Activated naive CD4-positive, alpha-beta T cell treated with anti-CD3 and anti-CD28 coated beads, Interleukin-2, amount 50 U/mL, for 72 hours (primary cell): ENCODE measurements at regions not wholly inside any gene's neighbourhood (a gene's known extent, or its start where the extent isn't known, plus 50 kb on each side); places are given as distances from the start of the nearest gene placed in this dataset.

Experiments used
- ATAC-seq, 2 donors: fragments of 150-1000 bp; cut with Tn5 transposase; 2 replicates each; pipeline ENCODE4 v1.10.0; 2021; ENCODE audit warnings: mild to moderate bottlenecking in 2 of 2, moderate library complexity in 2 of 2
- DNase-seq, 2 donors: peaks; one replicate each; pipeline ENCODE4 v3.0.0; 2021 to 2022; ENCODE audit warnings: low spot score in 2 of 2
- H3K27ac Mint-ChIP-seq, 2 donors: one replicate each; pipeline ENCODE4 v1.8.0; 2022; ENCODE audit warnings: mild to moderate bottlenecking in 2 of 2, mixed read lengths in 2 of 2
- H3K36me3 Mint-ChIP-seq, 2 donors: one replicate each; pipeline ENCODE4 v1.8.0; 2022; ENCODE audit warnings: mixed read lengths in 2 of 2
- H3K9me3 Mint-ChIP-seq, 2 donors: one replicate each; pipeline ENCODE4 v1.8.0; 2022; ENCODE audit warnings: mixed read lengths in 2 of 2

GRCh38 chr14:71588028-71588427, 344.2 kb upstream of the RGS6 start:
- H3K27ac Mint-ChIP-seq, result peak overlapping the region in 1 of 2 donors; percentile 62
- ATAC-seq (no peak), DNase-seq (no peak)
- peaks cover 0 to 8% of the 10 kb centered on the region in 2 donors for H3K9me3 Mint-ChIP-seq
- H3K36me3 Mint-ChIP-seq, result peaks cover 18 to 22% of the 10 kb centered on the region in 2 donors

DNA sequence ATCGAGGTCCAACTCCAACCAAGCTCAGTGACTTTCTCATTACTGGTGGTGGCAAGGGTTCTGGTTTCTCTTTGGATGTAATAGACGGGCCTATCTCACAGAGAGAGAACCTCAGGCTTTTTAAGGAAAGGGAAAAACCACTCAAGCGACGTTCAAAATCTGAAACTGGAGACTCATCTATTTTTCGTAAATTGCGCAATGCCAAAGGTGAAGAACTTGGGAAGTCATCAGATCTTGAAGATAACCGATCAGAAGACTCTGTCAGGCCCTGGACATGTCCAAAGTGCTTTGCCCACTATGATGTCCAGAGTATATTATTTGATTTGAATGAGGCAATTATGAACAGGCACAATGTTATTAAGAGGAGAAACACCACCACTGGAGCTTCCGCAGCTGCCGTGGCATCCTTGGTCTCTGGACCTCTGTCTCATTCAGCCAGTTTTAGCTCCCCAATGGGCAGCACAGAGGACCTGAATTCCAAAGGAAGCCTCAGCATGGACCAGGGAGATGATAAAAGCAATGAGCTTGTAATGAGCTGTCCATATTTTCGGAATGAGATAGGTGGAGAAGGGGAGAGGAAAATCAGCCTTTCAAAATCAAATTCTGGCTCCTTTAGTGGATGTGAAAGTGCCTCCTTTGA, 343.5 kb upstream of the RGS6 start:
- H3K36me3 Mint-ChIP-seq, result peaks cover 15 to 22% of the 10 kb centered on the region in 2 donors
- ATAC-seq (no peak), DNase-seq (no peak)
- peaks cover 0 to 7% of the 10 kb centered on the region in 2 donors for H3K9me3 Mint-ChIP-seq
- H3K27ac Mint-ChIP-seq, result peak overlapping the region in 1 of 2 donors; percentile 62

DNA sequence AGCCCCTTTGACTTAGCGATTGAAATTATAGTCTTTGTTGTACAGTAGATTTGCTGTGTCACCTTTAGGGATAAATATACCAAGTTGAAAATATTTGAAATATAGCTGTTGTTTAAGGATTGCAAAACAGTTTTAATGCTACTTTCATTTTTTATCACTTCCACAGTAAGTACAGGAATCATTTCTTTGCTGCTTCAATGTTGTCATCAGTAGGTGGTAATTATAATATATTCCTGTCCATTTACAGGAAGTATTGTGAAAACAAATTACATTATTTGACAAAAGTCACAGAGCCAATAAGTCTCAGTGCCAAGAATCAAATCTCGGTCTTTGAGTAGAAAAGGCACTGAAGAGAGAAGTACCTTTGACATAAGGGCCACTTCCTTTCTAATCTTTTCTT, 342.6 kb upstream of the RGS6 start:
- Mint-ChIP-seq H3K27ac (no peak overlapping the region), H3K9me3 (no peaks in the 10 kb centered on the region), H3K36me3 (peaks cover 13 to 18% of the 10 kb centered on the region in 2 donors)
- no peak for DNase-seq
- ATAC-seq, result no peak

- no peak for DNase-seq
- no peaks in the 10 kb centered on the region for H3K9me3 Mint-ChIP-seq
- ATAC-seq, result no peak
Observed at GRCh38 chr14:71590131-71590530, 342.1 kb upstream of the RGS6 start.

GRCh38 chr14:71591231-71591630, 341.0 kb upstream of the RGS6 start:
- peaks cover 13 to 25% of the 10 kb centered on the region in 2 donors for H3K36me3 Mint-ChIP-seq

More at GRCh38 chr14:71590131-71590530, 342.1 kb upstream of the RGS6 start:
- peaks cover 13 to 17% of the 10 kb centered on the region in 2 donors for H3K36me3 Mint-ChIP-seq
- no peak overlapping the region for H3K27ac Mint-ChIP-seq

GRCh38 chr14:71591929-71592328, 340.3 kb upstream of the RGS6 start:
- H3K9me3 Mint-ChIP-seq, result no peaks in the 10 kb centered on the region
- DNase-seq, result no peak
- ATAC-seq, result peak; percentile 87 to 95
- peak overlapping the region; percentile 5 to 48 for H3K27ac Mint-ChIP-seq
- H3K36me3 Mint-ChIP-seq, result peaks cover 13 to 28% of the 10 kb centered on the region in 2 donors

More at GRCh38 chr14:71591231-71591630, 341.0 kb upstream of the RGS6 start:
- DNase-seq (no peak), ATAC-seq (no peak)
- Mint-ChIP-seq H3K9me3 (no peaks in the 10 kb centered on the region), H3K27ac (no peak overlapping the region)

DNA sequence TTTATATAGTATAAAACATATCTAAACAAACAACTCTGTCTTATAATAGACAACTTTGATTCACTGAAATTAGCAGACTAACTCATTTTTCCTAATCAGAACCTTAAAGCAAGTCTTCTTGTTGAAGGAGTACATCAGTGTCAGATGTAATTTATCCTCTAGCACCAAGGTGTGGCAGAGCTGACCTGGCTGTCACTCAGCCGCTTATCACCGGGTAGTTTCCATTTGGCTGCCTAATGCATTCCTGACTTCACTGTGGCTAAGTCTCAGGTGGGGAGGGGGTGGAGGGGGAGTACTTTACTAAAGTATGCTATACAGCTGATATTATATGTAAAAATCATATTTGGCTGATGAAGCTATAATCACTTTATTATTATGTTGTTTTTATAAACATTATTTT, 339.9 kb upstream of the RGS6 start:
- ATAC-seq, result no peak
- DNase-seq, result no peak
- Mint-ChIP-seq H3K9me3 (no peaks in the 10 kb centered on the region), H3K36me3 (peaks cover 13 to 31% of the 10 kb centered on the region in 2 donors), H3K27ac (no peak overlapping the region)

GRCh38 chr14:71593966-71594365, 338.3 kb upstream of the RGS6 start:
- DNase-seq (no peak), ATAC-seq (no peak)
- Mint-ChIP-seq H3K27ac (no peak overlapping the region), H3K36me3 (peaks cover 8 to 25% of the 10 kb centered on the region in 2 donors), H3K9me3 (no peaks in the 10 kb centered on the region)

DNA sequence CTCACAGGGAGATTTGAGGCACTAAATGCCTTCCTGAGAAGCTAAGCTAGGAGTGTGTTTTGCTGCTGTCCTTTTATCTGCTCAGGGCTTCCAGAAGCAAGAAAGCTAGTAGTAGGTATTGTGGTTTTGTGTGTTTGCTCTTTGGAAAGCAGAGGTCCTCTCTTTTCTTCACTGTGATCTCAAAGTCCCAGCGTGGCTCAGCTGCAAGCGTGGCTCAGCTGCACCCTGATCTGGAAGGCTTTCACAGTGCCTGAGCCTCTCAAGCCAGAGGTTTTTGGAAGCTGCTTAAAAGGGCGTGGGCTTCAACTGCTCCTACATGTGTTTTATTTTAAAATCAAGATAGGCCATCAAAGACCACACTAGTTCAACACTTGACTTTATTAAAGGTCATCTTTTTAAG, 337.4 kb upstream of the RGS6 start:
- H3K27ac Mint-ChIP-seq, result peak overlapping the region in 1 of 2 donors; percentile 16
- ATAC-seq, result peak; percentile 23 to 52
- no peaks in the 10 kb centered on the region for H3K9me3 Mint-ChIP-seq
- peaks cover 9 to 29% of the 10 kb centered on the region in 2 donors for H3K36me3 Mint-ChIP-seq
- DNase-seq, result no peak

- H3K9me3 Mint-ChIP-seq, result peaks cover 6% of the 10 kb centered on the region in 2 donors
- H3K36me3 Mint-ChIP-seq, result peaks cover 15 to 35% of the 10 kb centered on the region in 2 donors
- DNase-seq, result no peak
- no peak for ATAC-seq
- H3K27ac Mint-ChIP-seq, result peak overlapping the region; percentile 16 to 58
Observed at GRCh38 chr14:71595441-71595840, 336.8 kb upstream of the RGS6 start.

DNA sequence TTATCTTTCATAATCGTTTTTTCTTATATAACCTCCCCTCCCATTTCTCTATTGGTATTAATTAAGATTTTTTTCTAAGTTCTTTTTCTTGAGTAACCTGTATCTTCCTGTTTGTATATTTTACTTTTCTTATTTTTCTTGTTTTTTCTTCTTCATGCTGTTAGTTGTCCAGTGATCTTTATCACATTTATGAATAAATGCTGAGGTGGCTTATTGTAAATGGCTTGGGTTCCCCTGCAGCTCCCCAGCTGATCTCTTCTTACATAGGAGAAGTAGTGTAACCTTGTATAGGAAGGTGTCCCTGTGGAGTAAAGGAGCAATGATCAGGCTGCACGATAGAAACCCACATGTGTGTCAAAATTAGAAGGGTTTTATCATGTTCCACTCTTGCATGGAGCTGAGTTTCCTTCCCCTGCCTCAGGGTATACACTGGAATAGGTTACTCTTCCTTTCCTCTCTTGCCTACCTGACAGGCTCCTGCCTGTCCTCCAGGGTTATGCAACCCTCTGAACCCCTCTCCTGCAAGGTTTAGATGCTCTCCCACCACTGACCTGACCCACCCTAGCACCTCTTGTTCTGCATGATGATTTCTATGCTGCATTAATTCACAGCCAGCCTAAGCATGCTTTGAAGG, 334.8 kb upstream of the RGS6 start:
- Mint-ChIP-seq H3K9me3 (peaks cover 15 to 21% of the 10 kb centered on the region in 2 donors), H3K36me3 (peaks cover 31 to 53% of the 10 kb centered on the region in 2 donors), H3K27ac (no peak overlapping the region)
- no peak for DNase-seq
- no peak for ATAC-seq

GRCh38 chr14:71597955-71598660, 334.1 kb upstream of the RGS6 start:
- Mint-ChIP-seq H3K27ac (peak overlapping the region in 1 of 2 donors; percentile 26), H3K36me3 (peaks cover 31 to 60% of the 10 kb centered on the region in 2 donors)

DNA sequence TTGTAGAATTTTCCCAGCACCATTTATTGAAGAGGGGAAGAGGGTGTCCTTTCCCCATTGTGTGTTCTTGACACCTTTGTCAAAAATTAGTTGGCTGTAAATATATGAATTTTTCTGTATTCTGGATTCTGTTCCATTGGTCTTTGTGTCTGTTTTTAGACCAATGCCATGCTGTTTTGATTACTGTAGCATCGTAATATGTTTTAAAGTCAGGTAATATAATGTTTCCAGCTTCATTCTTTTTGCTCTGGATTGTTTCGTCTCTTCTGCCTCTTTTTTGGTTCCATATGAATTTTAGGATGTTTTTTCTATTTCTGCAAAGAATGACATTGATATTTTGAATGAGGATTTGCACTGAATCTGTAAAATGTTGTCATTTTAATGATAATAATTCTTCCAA, 331.9 kb upstream of the RGS6 start:
- peaks cover 33 to 69% of the 10 kb centered on the region in 2 donors for H3K36me3 Mint-ChIP-seq
- DNase-seq (no peak), ATAC-seq (no peak)
- H3K27ac Mint-ChIP-seq, result peak overlapping the region in 1 of 2 donors; percentile 11
- H3K9me3 Mint-ChIP-seq, result peaks cover 15 to 25% of the 10 kb centered on the region in 2 donors

More at GRCh38 chr14:71597955-71598660, 334.1 kb upstream of the RGS6 start:
- DNase-seq, result no peak
- peaks cover 15 to 21% of the 10 kb centered on the region in 2 donors for H3K9me3 Mint-ChIP-seq
- peak; percentile 65 to 77 for ATAC-seq

- H3K36me3 Mint-ChIP-seq, result peaks cover 38 to 65% of the 10 kb centered on the region in 2 donors
- peaks cover 15 to 34% of the 10 kb centered on the region in 2 donors for H3K9me3 Mint-ChIP-seq
- DNase-seq (no peak), ATAC-seq (no peak)
- H3K27ac Mint-ChIP-seq, result no peak overlapping the region
Observed at GRCh38 chr14:71602524-71602923, 329.7 kb upstream of the RGS6 start.

- Mint-ChIP-seq H3K27ac (no peak overlapping the region), H3K9me3 (peaks cover 15 to 34% of the 10 kb centered on the region in 2 donors), H3K36me3 (peaks cover 30 to 58% of the 10 kb centered on the region in 2 donors)
- ATAC-seq, result no peak
- no peak for DNase-seq
Observed at GRCh38 chr14:71604231-71604630, 328.0 kb upstream of the RGS6 start.

- H3K27ac Mint-ChIP-seq, result peak overlapping the region; percentile 46 to 68
- DNase-seq (no peak), ATAC-seq (peak in 1 of 2 donors; percentile 61)
- peaks cover 5 to 21% of the 10 kb centered on the region in 2 donors for H3K9me3 Mint-ChIP-seq
- peaks cover 17 to 42% of the 10 kb centered on the region in 2 donors for H3K36me3 Mint-ChIP-seq
Observed at GRCh38 chr14:71606064-71606463, 326.2 kb upstream of the RGS6 start.

DNA sequence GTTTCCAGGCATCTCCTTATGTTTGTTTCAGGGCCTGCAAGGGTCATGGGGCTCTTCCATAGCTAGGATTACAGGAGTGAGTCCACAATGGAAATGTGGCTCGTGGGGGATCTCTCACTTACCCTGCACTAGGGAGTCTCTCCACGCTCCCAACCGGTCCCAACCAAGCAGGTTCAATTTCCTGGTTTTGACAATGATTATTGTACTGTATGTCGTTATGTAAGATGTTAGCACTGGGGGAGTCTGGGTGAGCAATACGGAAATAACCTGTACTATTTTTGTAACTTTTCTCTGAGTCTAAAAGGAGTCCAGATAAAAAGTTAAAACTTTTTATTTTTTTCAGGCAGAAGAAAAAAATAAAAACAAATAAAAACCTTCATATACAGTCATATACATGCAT, 325.7 kb upstream of the RGS6 start:
- peaks cover 5 to 18% of the 10 kb centered on the region in 2 donors for H3K9me3 Mint-ChIP-seq
- ATAC-seq (no peak), DNase-seq (no peak)
- peaks cover 14 to 37% of the 10 kb centered on the region in 2 donors for H3K36me3 Mint-ChIP-seq
- H3K27ac Mint-ChIP-seq, result peak overlapping the region in 1 of 2 donors; percentile 68
